ENCODE measurements at regions not wholly inside any gene's neighbourhood (a gene's known extent, or its start where the extent isn't known, plus 50 kb on each side); places are given as distances from the start of the nearest gene placed in this dataset.

DNA sequence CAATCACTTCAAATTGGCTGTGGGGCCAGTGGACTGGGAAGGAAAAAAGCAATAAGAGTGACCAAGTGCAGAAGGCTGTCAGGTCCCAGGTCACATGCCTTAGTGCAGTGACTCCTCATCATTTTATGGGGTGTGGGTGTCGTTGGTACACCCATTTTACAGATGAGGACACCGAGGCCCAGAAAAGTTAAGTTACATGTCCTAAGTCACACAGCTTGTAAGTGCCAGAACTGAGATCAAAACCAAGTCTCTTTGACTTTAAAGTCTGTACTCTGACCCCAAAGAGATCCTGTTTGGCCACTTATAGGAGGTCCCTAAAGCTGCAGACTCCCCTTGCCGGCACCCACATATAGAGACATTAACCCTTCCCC is 63.0 kb upstream of the POLG start:
- TF ChIP-seq, protein P1, sequence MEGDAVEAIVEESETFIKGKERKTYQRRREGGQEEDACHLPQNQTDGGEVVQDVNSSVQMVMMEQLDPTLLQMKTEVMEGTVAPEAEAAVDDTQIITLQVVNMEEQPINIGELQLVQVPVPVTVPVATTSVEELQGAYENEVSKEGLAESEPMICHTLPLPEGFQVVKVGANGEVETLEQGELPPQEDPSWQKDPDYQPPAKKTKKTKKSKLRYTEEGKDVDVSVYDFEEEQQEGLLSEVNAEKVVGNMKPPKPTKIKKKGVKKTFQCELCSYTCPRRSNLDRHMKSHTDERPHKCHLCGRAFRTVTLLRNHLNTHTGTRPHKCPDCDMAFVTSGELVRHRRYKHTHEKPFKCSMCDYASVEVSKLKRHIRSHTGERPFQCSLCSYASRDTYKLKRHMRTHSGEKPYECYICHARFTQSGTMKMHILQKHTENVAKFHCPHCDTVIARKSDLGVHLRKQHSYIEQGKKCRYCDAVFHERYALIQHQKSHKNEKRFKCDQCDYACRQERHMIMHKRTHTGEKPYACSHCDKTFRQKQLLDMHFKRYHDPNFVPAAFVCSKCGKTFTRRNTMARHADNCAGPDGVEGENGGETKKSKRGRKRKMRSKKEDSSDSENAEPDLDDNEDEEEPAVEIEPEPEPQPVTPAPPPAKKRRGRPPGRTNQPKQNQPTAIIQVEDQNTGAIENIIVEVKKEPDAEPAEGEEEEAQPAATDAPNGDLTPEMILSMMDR (IDR thresholded peaks at IDR 0.05; ENCODE audit: unreplicated experiment), result no peak
- no peak overlapping the region for H3K27ac Mint-ChIP-seq
- no peak overlapping the region for H3K4me3 Mint-ChIP-seq
- peaks cover 98% of the 10 kb centered on the region for H3K27me3 Mint-ChIP-seq (ENCODE audit: low read depth)
- no peaks in the 10 kb centered on the region for H3K36me3 Mint-ChIP-seq
- H3K4me1 Mint-ChIP-seq, result peaks cover 5% of the 10 kb centered on the region
- DNase-seq (ENCODE audit: low spot score in 2 of 2, unreplicated experiment in 2 of 2), result no peak
- H3K9me3 Mint-ChIP-seq, result no peaks in the 10 kb centered on the region

DNA sequence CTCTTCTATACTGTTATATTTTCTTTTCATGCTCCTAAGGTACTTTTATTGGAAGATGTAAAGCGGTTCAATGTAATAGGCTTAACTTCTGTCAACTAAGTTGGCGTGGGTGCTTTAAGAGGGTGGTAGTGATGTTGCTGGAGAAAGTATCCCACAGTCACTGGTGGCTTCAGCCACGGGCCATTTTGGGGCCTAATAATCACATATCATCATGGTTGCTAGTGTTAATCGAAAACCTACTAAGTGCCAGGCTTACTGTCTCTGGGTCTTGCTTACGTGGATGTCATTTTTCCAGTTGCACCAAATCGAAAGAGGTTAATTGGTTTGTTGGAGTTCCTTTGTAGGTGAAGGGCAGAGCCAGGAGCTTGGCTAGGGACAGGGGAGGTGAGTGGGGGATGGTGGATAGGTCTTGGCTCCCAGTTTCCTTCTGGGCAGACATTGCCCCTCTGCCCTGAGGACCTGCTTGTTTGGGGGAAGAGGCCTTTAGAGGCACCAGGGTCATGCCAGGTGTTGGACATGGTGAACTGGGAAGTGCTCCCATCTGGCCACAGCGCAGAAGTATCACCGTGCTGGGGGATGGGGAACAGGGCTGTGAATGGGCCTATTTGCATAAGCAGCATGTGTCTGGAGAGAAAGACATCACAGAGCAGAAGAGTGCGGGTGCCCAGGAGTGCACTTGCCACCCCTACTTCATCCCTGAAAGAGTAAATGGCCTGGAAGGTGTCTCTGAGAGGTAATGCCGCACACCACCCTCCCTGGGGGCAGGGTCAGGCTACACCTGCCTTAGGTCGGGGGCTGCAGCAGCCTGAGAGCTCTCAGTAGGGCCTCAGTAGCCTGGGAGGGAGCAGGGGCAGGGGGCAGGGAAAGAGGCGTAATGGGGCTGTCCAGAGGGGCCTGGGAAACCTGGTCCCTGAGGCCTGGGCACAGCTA is 62.4 kb upstream of the POLG start:
- DNase-seq (ENCODE audit: low spot score in 2 of 2, unreplicated experiment in 2 of 2), result no peak
- Mint-ChIP-seq H3K27me3 (ENCODE audit: low read depth) (peaks cover 98% of the 10 kb centered on the region), H3K27ac (no peak overlapping the region), H3K36me3 (no peaks in the 10 kb centered on the region), H3K9me3 (no peaks in the 10 kb centered on the region), H3K4me3 (no peak overlapping the region), H3K4me1 (peaks cover 5% of the 10 kb centered on the region)
- TF ChIP-seq, protein P1 (IDR thresholded peaks at IDR 0.05; ENCODE audit: unreplicated experiment), result no peak

DNA sequence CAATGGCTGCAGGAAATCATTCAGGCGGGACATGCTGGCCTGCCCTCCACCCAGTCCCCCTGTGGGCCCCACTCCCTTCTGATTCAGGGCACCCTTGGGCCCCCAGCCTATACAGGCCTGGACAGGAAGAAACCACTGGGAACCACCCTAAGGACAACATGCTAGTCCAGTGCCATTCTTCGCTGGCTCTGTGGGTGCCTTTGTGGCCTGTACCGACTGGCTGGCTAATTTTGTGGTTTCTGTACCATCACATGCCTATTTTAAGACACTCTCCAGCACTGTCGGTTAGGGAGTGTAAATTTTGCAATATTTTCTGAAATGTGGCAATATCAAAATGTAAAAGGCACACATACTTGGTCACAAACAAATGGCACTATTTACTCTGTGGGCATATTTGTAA is 61.4 kb upstream of the POLG start:
- Mint-ChIP-seq H3K9me3 (no peaks in the 10 kb centered on the region), H3K4me1 (peaks cover 5% of the 10 kb centered on the region), H3K4me3 (no peak overlapping the region), H3K36me3 (no peaks in the 10 kb centered on the region), H3K27ac (no peak overlapping the region), H3K27me3 (ENCODE audit: low read depth) (peaks cover 96% of the 10 kb centered on the region)
- no peak for DNase-seq (ENCODE audit: low spot score in 2 of 2, unreplicated experiment in 2 of 2)
- TF ChIP-seq, protein P1 (IDR thresholded peaks at IDR 0.05; ENCODE audit: unreplicated experiment), result no peak

DNA sequence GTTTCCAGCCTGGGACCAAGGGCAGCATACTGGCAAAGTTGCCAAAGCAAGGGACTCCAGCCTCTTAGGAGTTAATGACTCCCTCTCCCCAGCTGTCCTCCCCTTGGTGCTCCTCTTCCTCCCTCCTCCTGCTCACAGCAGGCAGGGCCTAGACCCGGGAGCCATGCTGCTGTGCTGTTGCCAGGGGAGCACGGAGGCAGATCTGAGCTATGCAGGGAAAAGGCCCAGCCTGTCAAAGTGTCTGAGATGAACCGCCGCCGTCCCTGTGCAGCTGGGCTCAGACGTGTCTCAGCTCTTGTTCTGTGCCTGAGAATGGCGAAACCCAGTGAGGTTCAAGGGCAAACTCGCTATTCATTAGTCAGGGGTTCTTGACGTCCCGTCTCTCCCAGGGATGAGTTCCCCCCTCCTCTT is 60.8 kb upstream of the POLG start:
- H3K4me1 Mint-ChIP-seq, result peaks cover 2% of the 10 kb centered on the region
- H3K9me3 Mint-ChIP-seq, result no peaks in the 10 kb centered on the region
- H3K27ac Mint-ChIP-seq, result no peak overlapping the region
- DNase-seq (ENCODE audit: low spot score in 2 of 2, unreplicated experiment in 2 of 2), result no peak
- H3K4me3 Mint-ChIP-seq, result no peak overlapping the region
- TF ChIP-seq, protein P1 (IDR thresholded peaks at IDR 0.05; ENCODE audit: unreplicated experiment), result no peak
- peaks cover 95% of the 10 kb centered on the region for H3K27me3 Mint-ChIP-seq (ENCODE audit: low read depth)
- H3K36me3 Mint-ChIP-seq, result no peaks in the 10 kb centered on the region

DNA sequence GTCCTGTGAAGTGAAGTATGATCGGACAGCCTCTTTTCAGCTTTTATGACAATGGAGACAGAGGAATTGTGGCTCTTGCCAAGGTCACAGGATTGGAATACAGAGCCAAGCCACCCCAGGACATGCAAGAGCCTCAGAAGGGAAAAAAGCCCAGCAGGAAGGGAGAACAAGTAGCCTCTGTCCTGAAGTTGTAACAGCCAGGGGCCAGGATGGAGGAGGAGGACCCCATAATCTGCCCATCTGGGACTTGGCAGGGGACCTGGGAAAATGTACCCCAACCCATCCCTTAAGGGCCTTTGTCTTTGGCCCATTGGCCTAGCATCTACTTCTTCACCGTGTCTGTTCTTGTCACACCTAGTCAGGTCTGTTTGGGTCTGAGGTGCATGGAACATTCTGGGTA is 60.4 kb upstream of the POLG start:
- no peaks in the 10 kb centered on the region for H3K9me3 Mint-ChIP-seq
- no peak for DNase-seq (ENCODE audit: low spot score in 2 of 2, unreplicated experiment in 2 of 2)
- TF ChIP-seq, protein P1 (IDR thresholded peaks at IDR 0.05; ENCODE audit: unreplicated experiment), result no peak
- H3K36me3 Mint-ChIP-seq, result no peaks in the 10 kb centered on the region
- no peak overlapping the region for H3K4me3 Mint-ChIP-seq
- peaks cover 94% of the 10 kb centered on the region for H3K27me3 Mint-ChIP-seq (ENCODE audit: low read depth)
- H3K27ac Mint-ChIP-seq, result no peak overlapping the region
- H3K4me1 Mint-ChIP-seq, result peaks cover 2% of the 10 kb centered on the region
